ENCODE measurements at regions not wholly inside any gene's neighbourhood (a gene's known extent, or its start where the extent isn't known, plus 50 kb on each side); places are given as distances from the start of the nearest gene placed in this dataset.

- Histone ChIP-seq H4K20me1 (no peaks in the 10 kb centered on the region), H3K27me3 (no peaks in the 10 kb centered on the region), H3K4me1 (no peaks in the 10 kb centered on the region), H3K9ac (no peak overlapping the region), H3K36me3 (no peaks in the 10 kb centered on the region), H3K27ac (no peak overlapping the region), H3K9me3 (replicated peaks in 1 of 11) (no peaks in the 10 kb centered on the region; a peak in 1 of 22 replicates), H3K4me2 (no peak overlapping the region), H3K4me3 (no peak overlapping the region)
- no peak for TF ChIP-seq Cebpa-rat (IDR thresholded peaks at IDR 0.05)
Measured at GRCh38 chr2:145654746-145655145, 1134.8 kb upstream of the ZEB2 start.

GRCh38 chr2:145654156-145654555 is 1134.2 kb upstream of the ZEB2 start:
- Histone ChIP-seq H3K27me3 (no peaks in the 10 kb centered on the region), H4K20me1 (no peaks in the 10 kb centered on the region), H3K9ac (no peak overlapping the region), H3K9me3 (replicated peaks in 1 of 11) (no peaks in the 10 kb centered on the region; a peak in 1 of 22 replicates), H3K27ac (no peak overlapping the region), H3K36me3 (no peaks in the 10 kb centered on the region), H3K4me3 (no peak overlapping the region), H3K4me2 (no peak overlapping the region), H3K4me1 (no peaks in the 10 kb centered on the region)
- no peak for TF ChIP-seq Cebpa-rat (IDR thresholded peaks at IDR 0.05)

GRCh38 chr2:145653553-145653952 is 1133.6 kb upstream of the ZEB2 start:
- no peaks in the 10 kb centered on the region for H4K20me1 ChIP-seq
- H3K9me3 ChIP-seq (replicated peaks in 1 of 11): no peaks in the 10 kb centered on the region; a peak in 1 of 22 replicates
- H3K4me3 ChIP-seq: no peak overlapping the region
- H3K4me1 ChIP-seq: no peaks in the 10 kb centered on the region
- no peak for TF ChIP-seq Cebpa-rat (IDR thresholded peaks at IDR 0.05)
- no peaks in the 10 kb centered on the region for H3K36me3 ChIP-seq
- H3K27me3 ChIP-seq: no peaks in the 10 kb centered on the region
- no peak overlapping the region for H3K4me2 ChIP-seq
- H3K9ac ChIP-seq: no peak overlapping the region
- no peak overlapping the region for H3K27ac ChIP-seq

- no peak overlapping the region for H3K4me3 ChIP-seq
- H3K27ac ChIP-seq: no peak overlapping the region
- H3K9ac ChIP-seq: no peak overlapping the region
- no peak for TF ChIP-seq Cebpa-rat (IDR thresholded peaks at IDR 0.05)
- no peaks in the 10 kb centered on the region for H3K4me1 ChIP-seq
- H3K36me3 ChIP-seq: no peaks in the 10 kb centered on the region
- H3K9me3 ChIP-seq (replicated peaks in 1 of 11): no peaks in the 10 kb centered on the region; a peak in 1 of 22 replicates
- H4K20me1 ChIP-seq: no peaks in the 10 kb centered on the region
- H3K27me3 ChIP-seq: no peaks in the 10 kb centered on the region
- H3K4me2 ChIP-seq: no peak overlapping the region
Measured at GRCh38 chr2:145652571-145653545, 1132.9 kb upstream of the ZEB2 start.

- Histone ChIP-seq H3K9ac (no peak overlapping the region), H3K27me3 (no peaks in the 10 kb centered on the region), H3K4me2 (no peak overlapping the region), H3K4me3 (no peak overlapping the region), H3K36me3 (no peaks in the 10 kb centered on the region), H4K20me1 (no peaks in the 10 kb centered on the region), H3K4me1 (no peaks in the 10 kb centered on the region), H3K9me3 (replicated peaks in 1 of 11) (no peaks in the 10 kb centered on the region; a peak in 1 of 22 replicates), H3K27ac (no peak overlapping the region)
- TF ChIP-seq Cebpa-rat (IDR thresholded peaks at IDR 0.05): no peak
Measured at GRCh38 chr2:145652036-145652435, 1132.1 kb upstream of the ZEB2 start.

- no peaks in the 10 kb centered on the region for H3K36me3 ChIP-seq
- H3K4me1 ChIP-seq: peaks cover 0 to 3% (median 0%) of the 10 kb centered on the region in 10 experiments; a peak in 6 of 20 replicates
- H3K4me3 ChIP-seq: no peak overlapping the region
- H4K20me1 ChIP-seq: no peaks in the 10 kb centered on the region
- H3K4me2 ChIP-seq: no peak overlapping the region
- no peaks in the 10 kb centered on the region for H3K27me3 ChIP-seq
- TF ChIP-seq Cebpa-rat (IDR thresholded peaks at IDR 0.05): no peak
- H3K9ac ChIP-seq: no peak overlapping the region
- no peak overlapping the region for H3K27ac ChIP-seq
- no peaks in the 10 kb centered on the region; a peak in 1 of 22 replicates for H3K9me3 ChIP-seq (replicated peaks in 1 of 11)
Measured at GRCh38 chr2:145650226-145650625, 1130.3 kb upstream of the ZEB2 start.

- TF ChIP-seq Cebpa-rat (IDR thresholded peaks at IDR 0.05): no peak
- no peak overlapping the region for H3K4me2 ChIP-seq
- H3K4me3 ChIP-seq: no peak overlapping the region
- H3K27ac ChIP-seq: no peak overlapping the region
- H4K20me1 ChIP-seq: no peaks in the 10 kb centered on the region
- no peak overlapping the region for H3K9ac ChIP-seq
- no peaks in the 10 kb centered on the region; a peak in 1 of 22 replicates for H3K9me3 ChIP-seq (replicated peaks in 1 of 11)
- peaks cover 8 to 14% (median 11%) of the 10 kb centered on the region in 10 experiments for H3K4me1 ChIP-seq
- H3K36me3 ChIP-seq: no peaks in the 10 kb centered on the region
- H3K27me3 ChIP-seq: no peaks in the 10 kb centered on the region
Measured at GRCh38 chr2:145649061-145649460, 1129.1 kb upstream of the ZEB2 start.

GRCh38 chr2:145644820-145645302 is 1124.9 kb upstream of the ZEB2 start:
- H3K9me3 ChIP-seq (replicated peaks in 1 of 11): no peaks in the 10 kb centered on the region
- H3K9ac ChIP-seq: no peak overlapping the region
- no peaks in the 10 kb centered on the region for H4K20me1 ChIP-seq
- no peak for TF ChIP-seq Cebpa-rat (IDR thresholded peaks at IDR 0.05)
- peak overlapping the region; percentile 49 to 86 (median 61) for H3K4me2 ChIP-seq
- no peak overlapping the region for H3K4me3 ChIP-seq
- H3K27me3 ChIP-seq: no peaks in the 10 kb centered on the region
- H3K4me1 ChIP-seq: peaks cover 9 to 43% (median 12%) of the 10 kb centered on the region in 10 experiments
- peak overlapping the region in 3 of 11 experiments; percentile 1 to 32 (median 11); a peak in 2 of 22 replicates for H3K27ac ChIP-seq
- no peaks in the 10 kb centered on the region for H3K36me3 ChIP-seq

GRCh38 chr2:145638675-145639074 is 1118.8 kb upstream of the ZEB2 start:
- no peaks in the 10 kb centered on the region for H3K36me3 ChIP-seq
- H3K27ac ChIP-seq: peak overlapping the region in 3 of 11 experiments; percentile 34 to 66 (median 53); a peak in 2 of 22 replicates
- H3K4me2 ChIP-seq: peak overlapping the region in 2 of 11 experiments; percentile 65 to 83; a peak in 4 of 22 replicates
- H3K9me3 ChIP-seq (replicated peaks in 1 of 11): no peaks in the 10 kb centered on the region
- H4K20me1 ChIP-seq: no peaks in the 10 kb centered on the region
- peaks cover 0 to 58% (median 0%) of the 10 kb centered on the region in 10 experiments; a peak in 6 of 20 replicates for H3K4me1 ChIP-seq
- H3K27me3 ChIP-seq: no peaks in the 10 kb centered on the region
- H3K9ac ChIP-seq: no peak overlapping the region
- H3K4me3 ChIP-seq: no peak overlapping the region
- no peak for TF ChIP-seq Cebpa-rat (IDR thresholded peaks at IDR 0.05)
